ENCODE measurements at regions not wholly inside any gene's neighbourhood (a gene's known extent, or its start where the extent isn't known, plus 50 kb on each side); places are given as distances from the start of the nearest gene placed in this dataset.

DNA sequence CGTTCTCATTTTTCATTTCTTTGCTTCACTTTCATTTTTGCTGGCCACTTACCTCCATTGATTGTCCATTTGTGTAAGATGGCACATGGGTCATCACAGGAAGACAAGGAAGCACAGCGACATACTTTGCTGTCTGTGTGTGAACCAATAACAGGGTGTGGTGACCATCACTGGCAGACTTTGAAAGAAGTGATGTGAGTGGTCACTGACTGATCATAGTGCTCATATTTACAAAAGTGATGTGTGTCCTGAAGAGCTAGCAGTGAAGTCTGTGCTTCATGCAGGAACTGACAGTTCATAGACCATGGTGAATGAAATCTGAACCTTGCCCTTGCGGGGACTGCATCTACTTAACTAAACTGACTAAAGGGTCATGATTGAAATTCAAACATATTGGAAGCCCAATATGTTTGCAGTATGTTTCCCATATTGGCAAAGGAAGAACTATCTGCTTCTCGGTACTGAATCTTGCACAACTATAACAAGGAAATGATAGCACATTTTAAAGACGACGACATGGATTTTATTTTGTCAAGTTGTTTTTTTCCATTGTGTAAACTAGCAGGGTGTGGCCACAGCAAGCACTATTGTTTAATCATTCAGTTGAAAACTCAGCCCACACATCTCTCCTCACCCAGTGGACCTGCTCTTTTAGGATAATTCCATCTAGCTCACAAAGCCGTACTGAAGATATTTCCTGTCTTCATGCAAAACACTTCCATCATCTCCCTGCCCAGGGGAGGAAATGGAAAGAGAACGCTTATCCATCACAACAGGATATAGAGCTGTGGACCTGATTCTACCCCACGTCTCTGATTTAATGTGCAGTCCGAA is 232.0 kb upstream of the ANKRD55 start (continued):
- peak; percentile 84; the same call in 1 of the 2 replicates for TF ChIP-seq CBX5 (CRISPR knock-in tag; IDR thresholded peaks at IDR 0.05; ENCODE audit: borderline replicate concordance)
- TF ChIP-seq, protein P1, sequence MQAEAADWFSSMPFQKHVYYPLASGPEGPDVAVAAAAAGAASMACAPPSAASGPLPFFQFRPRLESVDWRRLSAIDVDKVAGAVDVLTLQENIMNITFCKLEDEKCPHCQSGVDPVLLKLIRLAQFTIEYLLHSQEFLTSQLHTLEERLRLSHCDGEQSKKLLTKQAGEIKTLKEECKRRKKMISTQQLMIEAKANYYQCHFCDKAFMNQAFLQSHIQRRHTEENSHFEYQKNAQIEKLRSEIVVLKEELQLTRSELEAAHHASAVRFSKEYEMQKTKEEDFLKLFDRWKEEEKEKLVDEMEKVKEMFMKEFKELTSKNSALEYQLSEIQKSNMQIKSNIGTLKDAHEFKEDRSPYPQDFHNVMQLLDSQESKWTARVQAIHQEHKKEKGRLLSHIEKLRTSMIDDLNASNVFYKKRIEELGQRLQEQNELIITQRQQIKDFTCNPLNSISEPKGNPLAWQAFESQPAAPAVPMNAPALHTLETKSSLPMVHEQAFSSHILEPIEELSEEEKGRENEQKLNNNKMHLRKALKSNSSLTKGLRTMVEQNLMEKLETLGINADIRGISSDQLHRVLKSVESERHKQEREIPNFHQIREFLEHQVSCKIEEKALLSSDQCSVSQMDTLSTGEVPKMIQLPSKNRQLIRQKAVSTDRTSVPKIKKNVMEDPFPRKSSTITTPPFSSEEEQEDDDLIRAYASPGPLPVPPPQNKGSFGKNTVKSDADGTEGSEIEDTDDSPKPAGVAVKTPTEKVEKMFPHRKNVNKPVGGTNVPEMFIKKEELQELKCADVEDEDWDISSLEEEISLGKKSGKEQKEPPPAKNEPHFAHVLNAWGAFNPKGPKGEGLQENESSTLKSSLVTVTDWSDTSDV (CRISPR knock-in tag; IDR thresholded peaks at IDR 0.05) = no peak
- TF ChIP-seq, protein P2, sequence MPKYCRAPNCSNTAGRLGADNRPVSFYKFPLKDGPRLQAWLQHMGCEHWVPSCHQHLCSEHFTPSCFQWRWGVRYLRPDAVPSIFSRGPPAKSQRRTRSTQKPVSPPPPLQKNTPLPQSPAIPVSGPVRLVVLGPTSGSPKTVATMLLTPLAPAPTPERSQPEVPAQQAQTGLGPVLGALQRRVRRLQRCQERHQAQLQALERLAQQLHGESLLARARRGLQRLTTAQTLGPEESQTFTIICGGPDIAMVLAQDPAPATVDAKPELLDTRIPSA (CRISPR knock-in tag; IDR thresholded peaks at IDR 0.05; ENCODE audit: borderline replicate concordance) = no peak
- TF ChIP-seq, protein P3, sequence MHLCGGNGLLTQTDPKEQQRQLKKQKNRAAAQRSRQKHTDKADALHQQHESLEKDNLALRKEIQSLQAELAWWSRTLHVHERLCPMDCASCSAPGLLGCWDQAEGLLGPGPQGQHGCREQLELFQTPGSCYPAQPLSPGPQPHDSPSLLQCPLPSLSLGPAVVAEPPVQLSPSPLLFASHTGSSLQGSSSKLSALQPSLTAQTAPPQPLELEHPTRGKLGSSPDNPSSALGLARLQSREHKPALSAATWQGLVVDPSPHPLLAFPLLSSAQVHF (CRISPR knock-in tag; IDR thresholded peaks at IDR 0.05) = no peak
- TF ChIP-seq KLF11 (CRISPR knock-in tag; IDR thresholded peaks at IDR 0.05) = no peak
- TF ChIP-seq ZNF557 (CRISPR knock-in tag; IDR thresholded peaks at IDR 0.05) = no peak
- TF ChIP-seq, protein P4, sequence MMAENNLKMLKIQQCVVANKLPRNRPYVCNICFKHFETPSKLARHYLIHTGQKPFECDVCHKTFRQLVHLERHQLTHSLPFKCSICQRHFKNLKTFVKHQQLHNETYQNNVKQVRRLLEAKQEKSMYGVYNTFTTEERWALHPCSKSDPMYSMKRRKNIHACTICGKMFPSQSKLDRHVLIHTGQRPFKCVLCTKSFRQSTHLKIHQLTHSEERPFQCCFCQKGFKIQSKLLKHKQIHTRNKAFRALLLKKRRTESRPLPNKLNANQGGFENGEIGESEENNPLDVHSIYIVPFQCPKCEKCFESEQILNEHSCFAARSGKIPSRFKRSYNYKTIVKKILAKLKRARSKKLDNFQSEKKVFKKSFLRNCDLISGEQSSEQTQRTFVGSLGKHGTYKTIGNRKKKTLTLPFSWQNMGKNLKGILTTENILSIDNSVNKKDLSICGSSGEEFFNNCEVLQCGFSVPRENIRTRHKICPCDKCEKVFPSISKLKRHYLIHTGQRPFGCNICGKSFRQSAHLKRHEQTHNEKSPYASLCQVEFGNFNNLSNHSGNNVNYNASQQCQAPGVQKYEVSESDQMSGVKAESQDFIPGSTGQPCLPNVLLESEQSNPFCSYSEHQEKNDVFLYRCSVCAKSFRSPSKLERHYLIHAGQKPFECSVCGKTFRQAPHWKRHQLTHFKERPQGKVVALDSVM (CRISPR knock-in tag; IDR thresholded peaks at IDR 0.05) = no peak
- no peak for TF ChIP-seq ZBTB38 (CRISPR knock-in tag; IDR thresholded peaks at IDR 0.05)
- TF ChIP-seq, protein P5, sequence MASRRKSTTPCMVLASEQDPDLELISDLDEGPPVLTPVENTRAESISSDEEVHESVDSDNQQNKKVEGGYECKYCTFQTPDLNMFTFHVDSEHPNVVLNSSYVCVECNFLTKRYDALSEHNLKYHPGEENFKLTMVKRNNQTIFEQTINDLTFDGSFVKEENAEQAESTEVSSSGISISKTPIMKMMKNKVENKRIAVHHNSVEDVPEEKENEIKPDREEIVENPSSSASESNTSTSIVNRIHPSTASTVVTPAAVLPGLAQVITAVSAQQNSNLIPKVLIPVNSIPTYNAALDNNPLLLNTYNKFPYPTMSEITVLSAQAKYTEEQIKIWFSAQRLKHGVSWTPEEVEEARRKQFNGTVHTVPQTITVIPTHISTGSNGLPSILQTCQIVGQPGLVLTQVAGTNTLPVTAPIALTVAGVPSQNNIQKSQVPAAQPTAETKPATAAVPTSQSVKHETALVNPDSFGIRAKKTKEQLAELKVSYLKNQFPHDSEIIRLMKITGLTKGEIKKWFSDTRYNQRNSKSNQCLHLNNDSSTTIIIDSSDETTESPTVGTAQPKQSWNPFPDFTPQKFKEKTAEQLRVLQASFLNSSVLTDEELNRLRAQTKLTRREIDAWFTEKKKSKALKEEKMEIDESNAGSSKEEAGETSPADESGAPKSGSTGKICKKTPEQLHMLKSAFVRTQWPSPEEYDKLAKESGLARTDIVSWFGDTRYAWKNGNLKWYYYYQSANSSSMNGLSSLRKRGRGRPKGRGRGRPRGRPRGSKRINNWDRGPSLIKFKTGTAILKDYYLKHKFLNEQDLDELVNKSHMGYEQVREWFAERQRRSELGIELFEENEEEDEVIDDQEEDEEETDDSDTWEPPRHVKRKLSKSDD (CRISPR knock-in tag; IDR thresholded peaks at IDR 0.05; ENCODE audit: low read depth) = no peak
- no peak for TF ChIP-seq SOX6 (IDR thresholded peaks at IDR 0.05)
- peak; percentile 90 for TF ChIP-seq SOX6 (CRISPR knock-in tag; IDR thresholded peaks at IDR 0.05)
- no peak for TF ChIP-seq TBP (CRISPR knock-in tag; IDR thresholded peaks at IDR 0.05)
- TF ChIP-seq, protein P6, sequence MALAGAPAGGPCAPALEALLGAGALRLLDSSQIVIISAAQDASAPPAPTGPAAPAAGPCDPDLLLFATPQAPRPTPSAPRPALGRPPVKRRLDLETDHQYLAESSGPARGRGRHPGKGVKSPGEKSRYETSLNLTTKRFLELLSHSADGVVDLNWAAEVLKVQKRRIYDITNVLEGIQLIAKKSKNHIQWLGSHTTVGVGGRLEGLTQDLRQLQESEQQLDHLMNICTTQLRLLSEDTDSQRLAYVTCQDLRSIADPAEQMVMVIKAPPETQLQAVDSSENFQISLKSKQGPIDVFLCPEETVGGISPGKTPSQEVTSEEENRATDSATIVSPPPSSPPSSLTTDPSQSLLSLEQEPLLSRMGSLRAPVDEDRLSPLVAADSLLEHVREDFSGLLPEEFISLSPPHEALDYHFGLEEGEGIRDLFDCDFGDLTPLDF (CRISPR knock-in tag; IDR thresholded peaks at IDR 0.05) = no peak
- TF ChIP-seq NCOR1 (IDR thresholded peaks at IDR 0.05; ENCODE audit: borderline replicate concordance, low read length) = peak; percentile 88; the same call in 1 of the 2 replicates
- TF ChIP-seq U2AF2 (IDR thresholded peaks at IDR 0.05; ENCODE audit: low read depth, low read length) = no peak
- TF ChIP-seq, protein P7, sequence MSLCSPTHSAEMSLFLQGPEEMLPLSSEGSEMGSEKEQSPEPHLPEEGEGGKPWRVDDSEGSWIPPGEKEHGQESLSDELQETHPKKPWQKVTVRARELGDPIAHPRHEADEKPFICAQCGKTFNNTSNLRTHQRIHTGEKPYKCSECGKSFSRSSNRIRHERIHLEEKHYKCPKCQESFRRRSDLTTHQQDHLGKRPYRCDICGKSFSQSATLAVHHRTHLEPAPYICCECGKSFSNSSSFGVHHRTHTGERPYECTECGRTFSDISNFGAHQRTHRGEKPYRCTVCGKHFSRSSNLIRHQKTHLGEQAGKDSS (CRISPR knock-in tag; IDR thresholded peaks at IDR 0.05; ENCODE audit: borderline replicate concordance, low read depth) = no peak
- TF ChIP-seq NFKB2 (CRISPR knock-in tag; IDR thresholded peaks at IDR 0.05; ENCODE audit: borderline replicate concordance) = no peak

Measured in HepG2 (cell line).